ENCODE measurements at regions not wholly inside any gene's neighbourhood (a gene's known extent, or its start where the extent isn't known, plus 50 kb on each side); places are given as distances from the start of the nearest gene placed in this dataset.
A peak's percentile ranks its signal among the peaks of the same experiment; 100 is the strongest.

DNA sequence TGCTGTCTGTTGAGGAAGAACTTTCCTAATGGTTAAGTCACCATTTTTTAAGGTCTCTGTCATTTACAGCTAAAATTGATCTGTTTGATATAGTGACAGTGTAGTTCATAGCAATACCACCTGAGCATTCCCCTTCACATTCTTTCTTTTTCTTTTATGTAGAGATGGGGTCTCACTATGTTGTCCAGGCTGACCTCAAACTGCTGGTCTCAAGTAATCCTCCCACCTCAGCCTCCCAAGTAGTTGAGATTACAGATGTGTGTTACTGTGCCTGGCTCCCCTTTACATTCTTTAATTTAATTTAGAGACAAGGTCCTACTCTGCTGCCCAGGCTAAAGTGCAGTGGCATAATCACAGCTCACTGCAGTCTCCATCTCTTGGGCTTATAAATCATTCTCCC is 72.7 kb upstream of the ACVR1 start:
- Histone ChIP-seq H3K18ac (ENCODE audit: low read length) (no peak overlapping the region), H3K4ac (ENCODE audit: low read length) (no peak overlapping the region), H2BK5ac (ENCODE audit: low read length) (no peak overlapping the region), H2AFZ (ENCODE audit: low read length) (no peak overlapping the region), H3K23ac (ENCODE audit: low read depth, low read length, poor library complexity) (no peak overlapping the region), H3K9me3 (replicated peaks in 1 of 2; ENCODE audit: control insufficient read depth in 2 of 2, insufficient read depth in 1 of 2, low read depth in 1 of 2, low read length in 2 of 2) (no peaks in the 10 kb centered on the region), H3K27me3 (ENCODE audit: control insufficient read depth in 3 of 3, insufficient read depth in 3 of 3, low read depth in 1 of 3, low read length in 3 of 3) (peaks cover 0 to 51% (median 2%) of the 10 kb centered on the region in 3 experiments), H2BK15ac (ENCODE audit: low read length) (no peak overlapping the region), H3K4me1 (ENCODE audit: control insufficient read depth in 2 of 2, insufficient read depth in 1 of 2, low read depth in 1 of 2, low read length in 2 of 2) (no peaks in the 10 kb centered on the region), H3K27ac (replicated peaks; ENCODE audit: low read length) (no peak overlapping the region), H3K79me1 (ENCODE audit: low read depth, low read length) (no peaks in the 10 kb centered on the region), H2BK12ac (ENCODE audit: low read length) (no peak overlapping the region), H3K4me2 (ENCODE audit: insufficient read depth, low read length, poor library complexity, severe bottlenecking) (no peak overlapping the region), H3K36me3 (replicated peaks in 1 of 2; ENCODE audit: control insufficient read depth in 2 of 2, insufficient read depth in 2 of 2, low read length in 2 of 2) (no peaks in the 10 kb centered on the region), H3K14ac (ENCODE audit: low read length) (no peak overlapping the region), H4K91ac (ENCODE audit: low read depth, low read length, poor library complexity) (no peak overlapping the region), H2BK120ac (ENCODE audit: low read depth, low read length) (no peak overlapping the region), H4K8ac (ENCODE audit: low read depth, low read length) (no peak overlapping the region), H2AK5ac (ENCODE audit: low read depth, low read length) (no peak overlapping the region), H3K9ac (ENCODE audit: low read depth, low read length, poor library complexity) (no peak overlapping the region), H3K4me3 (ENCODE audit: low read length in 2 of 2) (no peak overlapping the region)
- no peak for DNase-seq (ENCODE audit: low spot score)

DNA sequence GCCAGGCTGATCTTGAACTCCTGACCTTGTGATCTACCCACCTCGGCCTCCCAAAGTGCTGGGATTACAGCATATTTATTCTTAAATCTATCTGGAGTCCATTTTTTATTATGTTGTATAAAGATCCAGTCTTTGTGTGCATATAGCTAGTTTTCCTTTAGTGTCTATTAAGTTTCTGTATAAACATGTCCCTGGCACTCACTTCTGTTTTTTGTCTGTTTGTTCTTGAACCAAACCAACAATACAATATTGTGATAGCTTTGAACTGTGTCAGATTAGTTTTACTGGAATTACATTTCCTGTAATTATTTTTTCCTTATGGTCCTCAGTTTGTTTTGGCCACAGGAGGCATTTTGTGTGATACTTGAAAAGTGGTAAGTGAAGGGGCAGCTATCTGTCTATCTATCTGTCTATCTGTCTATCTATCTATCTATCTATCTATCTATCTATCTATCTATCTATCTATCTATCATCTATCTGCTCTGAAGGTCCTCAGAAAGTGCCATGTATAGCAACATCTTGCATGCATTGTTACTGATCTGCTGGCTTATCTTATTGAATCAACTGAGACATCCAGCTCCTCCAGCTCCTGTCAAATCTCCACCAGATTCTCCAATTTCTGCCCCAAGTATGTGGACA is 70.9 kb upstream of the ACVR1 start:
- Histone ChIP-seq H2BK120ac (ENCODE audit: low read depth, low read length) (no peak overlapping the region), H3K79me1 (ENCODE audit: low read depth, low read length) (no peaks in the 10 kb centered on the region), H3K9ac (ENCODE audit: low read depth, low read length, poor library complexity) (no peak overlapping the region), H3K14ac (ENCODE audit: low read length) (no peak overlapping the region), H2AK5ac (ENCODE audit: low read depth, low read length) (no peak overlapping the region), H2BK12ac (ENCODE audit: low read length) (no peak overlapping the region), H2BK5ac (ENCODE audit: low read length) (no peak overlapping the region), H3K9me3 (replicated peaks in 1 of 2; ENCODE audit: control insufficient read depth in 2 of 2, insufficient read depth in 1 of 2, low read depth in 1 of 2, low read length in 2 of 2) (no peaks in the 10 kb centered on the region), H3K27me3 (ENCODE audit: control insufficient read depth in 3 of 3, insufficient read depth in 3 of 3, low read depth in 1 of 3, low read length in 3 of 3) (peaks cover 0 to 61% (median 2%) of the 10 kb centered on the region in 3 experiments), H3K18ac (ENCODE audit: low read length) (no peak overlapping the region), H3K4me3 (ENCODE audit: low read length in 2 of 2) (no peak overlapping the region), H3K4me1 (ENCODE audit: control insufficient read depth in 2 of 2, insufficient read depth in 1 of 2, low read depth in 1 of 2, low read length in 2 of 2) (no peaks in the 10 kb centered on the region), H3K27ac (replicated peaks; ENCODE audit: low read length) (no peak overlapping the region), H2AFZ (ENCODE audit: low read length) (no peak overlapping the region), H3K4ac (ENCODE audit: low read length) (no peak overlapping the region), H2BK15ac (ENCODE audit: low read length) (no peak overlapping the region), H3K36me3 (replicated peaks in 1 of 2; ENCODE audit: control insufficient read depth in 2 of 2, insufficient read depth in 2 of 2, low read length in 2 of 2) (no peaks in the 10 kb centered on the region), H4K8ac (ENCODE audit: low read depth, low read length) (no peak overlapping the region), H3K4me2 (ENCODE audit: insufficient read depth, low read length, poor library complexity, severe bottlenecking) (no peak overlapping the region), H4K91ac (ENCODE audit: low read depth, low read length, poor library complexity) (no peak overlapping the region), H3K23ac (ENCODE audit: low read depth, low read length, poor library complexity) (no peak overlapping the region)
- no CpG with 5 or more reads among the region's 1 CpG for WGBS, 2 donors (ENCODE audit: extremely low coverage in 2 of 2, insufficient read length in 2 of 2, insufficient replicate concordance in 1 of 2)
- DNase-seq (ENCODE audit: low spot score): no peak

DNA sequence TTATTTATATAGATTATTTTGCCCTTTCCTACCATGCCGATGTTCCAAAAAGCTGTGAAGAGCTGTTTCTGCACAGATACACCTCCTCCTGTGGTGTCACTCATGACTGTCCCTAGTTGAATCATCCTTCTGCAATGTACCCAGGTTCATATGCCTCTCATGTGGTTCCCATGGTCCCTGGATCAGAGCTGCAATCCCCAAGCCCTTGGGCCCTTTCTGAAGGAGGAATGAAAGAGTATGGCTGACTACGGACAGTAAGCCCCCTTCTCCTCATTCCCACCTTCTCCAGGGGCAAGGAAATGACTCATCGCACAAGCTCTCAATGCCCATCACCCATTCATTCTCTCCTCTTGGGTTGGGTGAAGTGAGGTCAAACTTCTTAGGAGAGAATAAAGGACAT is 63.9 kb upstream of the ACVR1 start:
- no peak overlapping the region for H3K4me3 ChIP-seq (ENCODE audit: low read length in 2 of 2)
- no peaks in the 10 kb centered on the region for H3K79me1 ChIP-seq (ENCODE audit: low read depth, low read length)
- H2AK5ac ChIP-seq (ENCODE audit: low read depth, low read length): no peak overlapping the region
- H2BK15ac ChIP-seq (ENCODE audit: low read length): no peak overlapping the region
- H3K27ac ChIP-seq (replicated peaks; ENCODE audit: low read length): no peak overlapping the region
- no peak overlapping the region for H3K23ac ChIP-seq (ENCODE audit: low read depth, low read length, poor library complexity)
- no peak overlapping the region for H2BK5ac ChIP-seq (ENCODE audit: low read length)
- H3K4ac ChIP-seq (ENCODE audit: low read length): no peak overlapping the region
- H3K9ac ChIP-seq (ENCODE audit: low read depth, low read length, poor library complexity): no peak overlapping the region
- H3K4me1 ChIP-seq (ENCODE audit: control insufficient read depth in 2 of 2, insufficient read depth in 1 of 2, low read depth in 1 of 2, low read length in 2 of 2): peaks cover 0 to 2% of the 10 kb centered on the region in 2 donors
- H4K8ac ChIP-seq (ENCODE audit: low read depth, low read length): no peak overlapping the region
- no peak overlapping the region for H3K14ac ChIP-seq (ENCODE audit: low read length)
- WGBS, 2 donors (ENCODE audit: extremely low coverage in 2 of 2, insufficient read length in 2 of 2, insufficient replicate concordance in 1 of 2): no CpG with 5 or more reads among the region's 3 CpGs
- H3K9me3 ChIP-seq (replicated peaks in 1 of 2; ENCODE audit: control insufficient read depth in 2 of 2, insufficient read depth in 1 of 2, low read depth in 1 of 2, low read length in 2 of 2): no peaks in the 10 kb centered on the region
- H2BK120ac ChIP-seq (ENCODE audit: low read depth, low read length): no peak overlapping the region
- H3K27me3 ChIP-seq (ENCODE audit: control insufficient read depth in 3 of 3, insufficient read depth in 3 of 3, low read depth in 1 of 3, low read length in 3 of 3): peaks cover 0 to 98% (median 0%) of the 10 kb centered on the region in 3 experiments
- no peak overlapping the region for H2AFZ ChIP-seq (ENCODE audit: low read length)
- H3K4me2 ChIP-seq (ENCODE audit: insufficient read depth, low read length, poor library complexity, severe bottlenecking): no peak overlapping the region
- no peak overlapping the region for H2BK12ac ChIP-seq (ENCODE audit: low read length)
- DNase-seq (ENCODE audit: low spot score): no peak
- no peak overlapping the region for H3K18ac ChIP-seq (ENCODE audit: low read length)
- no peaks in the 10 kb centered on the region for H3K36me3 ChIP-seq (replicated peaks in 1 of 2; ENCODE audit: control insufficient read depth in 2 of 2, insufficient read depth in 2 of 2, low read length in 2 of 2)
- peak overlapping the region; percentile 22 for H4K91ac ChIP-seq (ENCODE audit: low read depth, low read length, poor library complexity)

DNA sequence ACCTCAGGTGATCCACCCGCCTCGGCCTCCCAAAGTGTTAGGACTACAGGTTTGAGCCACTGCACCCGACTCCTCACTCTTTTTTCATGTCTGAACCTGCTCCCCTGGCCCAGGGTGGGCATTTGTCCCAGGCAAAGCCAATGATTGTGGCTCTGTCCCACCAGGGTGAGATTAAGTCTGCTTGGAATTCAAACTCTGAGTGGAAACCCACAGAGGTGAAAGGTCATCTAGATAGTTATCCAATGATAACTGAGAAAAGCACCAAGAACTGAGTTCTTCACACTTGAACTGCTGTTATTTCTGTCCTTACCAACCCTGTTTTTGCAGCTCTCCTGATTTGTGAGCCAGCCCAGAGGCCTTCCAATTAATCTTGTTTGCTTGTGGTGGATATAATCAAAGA is 62.4 kb upstream of the ACVR1 start:
- Histone ChIP-seq H3K9ac (ENCODE audit: low read depth, low read length, poor library complexity) (no peak overlapping the region), H3K23ac (ENCODE audit: low read depth, low read length, poor library complexity) (no peak overlapping the region), H2BK120ac (ENCODE audit: low read depth, low read length) (no peak overlapping the region), H3K14ac (ENCODE audit: low read length) (no peak overlapping the region), H2BK5ac (ENCODE audit: low read length) (no peak overlapping the region), H3K4me3 (ENCODE audit: low read length in 2 of 2) (no peak overlapping the region), H3K27me3 (ENCODE audit: control insufficient read depth in 3 of 3, insufficient read depth in 3 of 3, low read depth in 1 of 3, low read length in 3 of 3) (peaks cover 0 to 98% (median 5%) of the 10 kb centered on the region in 3 experiments), H3K4me2 (ENCODE audit: insufficient read depth, low read length, poor library complexity, severe bottlenecking) (no peak overlapping the region), H2BK12ac (ENCODE audit: low read length) (no peak overlapping the region), H3K27ac (replicated peaks; ENCODE audit: low read length) (no peak overlapping the region), H2AK5ac (ENCODE audit: low read depth, low read length) (no peak overlapping the region), H4K8ac (ENCODE audit: low read depth, low read length) (no peak overlapping the region), H3K36me3 (replicated peaks in 1 of 2; ENCODE audit: control insufficient read depth in 2 of 2, insufficient read depth in 2 of 2, low read length in 2 of 2) (no peaks in the 10 kb centered on the region), H2AFZ (ENCODE audit: low read length) (no peak overlapping the region), H3K4ac (ENCODE audit: low read length) (no peak overlapping the region), H3K4me1 (ENCODE audit: control insufficient read depth in 2 of 2, insufficient read depth in 1 of 2, low read depth in 1 of 2, low read length in 2 of 2) (peaks cover 2 to 3% of the 10 kb centered on the region in 2 donors), H3K18ac (ENCODE audit: low read length) (no peak overlapping the region), H3K79me1 (ENCODE audit: low read depth, low read length) (no peaks in the 10 kb centered on the region), H4K91ac (ENCODE audit: low read depth, low read length, poor library complexity) (no peak overlapping the region), H2BK15ac (ENCODE audit: low read length) (no peak overlapping the region), H3K9me3 (replicated peaks in 1 of 2; ENCODE audit: control insufficient read depth in 2 of 2, insufficient read depth in 1 of 2, low read depth in 1 of 2, low read length in 2 of 2) (peaks cover 0 to 3% of the 10 kb centered on the region in 2 donors)
- WGBS, 2 donors (ENCODE audit: extremely low coverage in 2 of 2, insufficient read length in 2 of 2, insufficient replicate concordance in 1 of 2): no CpG with 5 or more reads among the region's 3 CpGs
- DNase-seq (ENCODE audit: low spot score): no peak
